Islet precursor cell (in vitro differentiated cells): ENCODE measurements at regions not wholly inside any gene's neighbourhood (a gene's known extent, or its start where the extent isn't known, plus 50 kb on each side); places are given as distances from the start of the nearest gene placed in this dataset.
A peak's percentile ranks its signal among the peaks of the same experiment; 100 is the strongest.
"Not testable (repeated sequence)": the region's sequence is repeated elsewhere in the genome, so short reads cannot be mapped to it uniquely, and the experiment has no call there.

Experiments
- DNase-seq: peaks from one replicate; pipeline ENCODE4 v3.0.0-alpha.2; 2018

- no peak for DNase-seq
Observed at GRCh38 chr6:69623357-69623756, 173.5 kb downstream of the LMBRD1 start.

DNA sequence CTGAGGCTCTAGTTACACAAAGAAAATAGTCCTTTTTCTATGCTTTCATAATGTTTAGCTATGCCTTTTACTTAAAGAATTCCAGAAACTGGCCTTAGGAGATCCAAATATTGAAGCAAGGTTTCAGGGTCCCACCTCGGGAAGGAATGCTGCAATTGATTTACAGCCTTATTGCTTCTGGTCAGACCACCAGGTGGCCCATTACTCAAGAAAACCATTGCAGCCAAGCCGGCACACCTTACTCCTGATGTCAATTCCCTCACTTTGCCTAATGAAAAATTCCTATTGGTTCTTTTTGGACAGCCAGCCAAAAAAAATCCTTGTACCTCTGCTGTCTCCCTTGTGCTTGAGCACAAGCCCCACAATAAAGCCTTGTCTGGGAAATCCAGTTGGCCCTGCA is 173.9 kb downstream of the LMBRD1 start:
- no peak for DNase-seq

DNA sequence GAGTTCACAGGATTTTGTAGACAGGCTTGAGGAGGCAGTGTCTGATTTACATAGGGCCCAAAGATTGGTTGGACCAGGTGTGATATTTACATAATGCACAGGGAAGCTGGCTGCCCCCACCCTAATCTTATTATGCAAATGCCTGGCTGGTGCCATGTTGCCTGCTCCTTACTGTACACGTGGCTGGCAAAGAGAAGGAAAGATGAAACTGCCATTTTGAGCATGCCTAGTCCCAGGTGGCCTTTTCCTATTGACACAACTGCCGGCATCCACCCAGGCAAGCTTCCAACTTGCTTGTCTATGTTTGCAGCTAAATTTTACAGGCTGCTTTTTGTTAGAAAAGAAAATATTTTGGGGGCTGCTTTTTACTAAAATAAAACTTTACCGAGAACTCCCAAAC is 174.6 kb downstream of the LMBRD1 start:
- DNase-seq = no peak

- no peak for DNase-seq
Observed at GRCh38 chr6:69617163-69617562, 179.6 kb downstream of the LMBRD1 start.

- DNase-seq = no peak
Observed at GRCh38 chr6:69609836-69610472, 186.9 kb downstream of the LMBRD1 start.

GRCh38 chr6:69601132-69601531 is 195.7 kb downstream of the LMBRD1 start:
- no peak for DNase-seq

- DNase-seq = no peak
Observed at GRCh38 chr6:69594405-69594804, 202.4 kb downstream of the LMBRD1 start.

DNA sequence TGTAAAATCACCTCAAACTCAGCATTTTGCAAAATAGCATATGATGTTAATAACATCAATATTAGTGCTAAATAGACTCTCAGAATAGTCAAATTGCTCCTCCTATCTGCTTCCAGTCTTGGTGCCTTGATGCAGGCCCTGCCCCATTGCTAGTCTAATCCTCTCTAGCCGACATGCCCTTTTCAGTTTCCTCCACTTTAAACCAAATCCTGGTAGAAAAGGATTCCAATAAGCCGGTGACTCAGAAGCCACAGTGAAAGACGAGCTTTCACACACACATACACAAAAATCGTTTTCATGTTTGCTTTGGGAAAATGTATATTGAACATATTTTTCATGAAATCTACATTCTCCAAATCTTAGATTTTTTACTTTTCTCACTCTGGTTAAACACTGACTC is 203.1 kb downstream of the LMBRD1 start:
- DNase-seq = no peak

DNA sequence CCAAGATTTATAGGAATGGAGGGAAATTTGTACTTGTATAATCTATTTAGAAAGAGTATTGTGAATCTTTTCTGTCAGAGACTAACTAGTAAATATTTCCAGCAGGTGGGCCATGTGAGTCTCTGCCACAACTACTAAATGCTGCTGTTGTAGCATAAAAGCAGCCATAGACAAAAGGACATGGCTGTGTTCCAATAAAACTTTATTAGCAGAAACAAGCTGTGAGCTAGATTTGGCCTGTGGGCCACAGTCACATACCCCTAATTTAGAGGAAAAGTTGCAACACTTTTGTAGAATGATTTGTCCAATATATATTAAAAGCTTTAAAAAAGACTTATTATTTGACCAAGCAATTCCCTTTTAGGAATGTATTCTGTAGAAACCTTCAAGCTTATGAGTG is 207.2 kb downstream of the LMBRD1 start:
- no peak for DNase-seq

- DNase-seq = peak; percentile 88
Observed at GRCh38 chr6:69584913-69585729, 211.7 kb downstream of the LMBRD1 start.

DNA sequence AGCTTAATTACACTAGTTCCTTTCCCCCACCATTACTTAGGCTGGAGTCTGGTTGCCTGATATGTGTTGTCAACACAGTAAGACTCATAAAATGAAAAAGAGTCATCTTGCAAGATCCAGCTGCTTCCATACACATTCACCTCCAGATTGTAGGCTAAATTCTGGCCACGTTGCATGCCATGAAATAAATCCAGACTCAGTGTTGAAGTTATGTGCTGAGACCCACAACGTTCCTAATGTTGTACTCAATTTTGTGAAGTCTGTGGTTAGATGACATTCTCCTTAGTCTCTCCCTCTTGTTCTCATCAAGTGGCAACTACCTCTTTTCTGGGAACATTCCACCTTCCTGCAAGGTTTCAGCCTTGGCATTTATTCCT is 212.3 kb downstream of the LMBRD1 start:
- peak; percentile 64 for DNase-seq

- DNase-seq = no peak
Observed at GRCh38 chr6:69581581-69581980, 215.2 kb downstream of the LMBRD1 start.

DNA sequence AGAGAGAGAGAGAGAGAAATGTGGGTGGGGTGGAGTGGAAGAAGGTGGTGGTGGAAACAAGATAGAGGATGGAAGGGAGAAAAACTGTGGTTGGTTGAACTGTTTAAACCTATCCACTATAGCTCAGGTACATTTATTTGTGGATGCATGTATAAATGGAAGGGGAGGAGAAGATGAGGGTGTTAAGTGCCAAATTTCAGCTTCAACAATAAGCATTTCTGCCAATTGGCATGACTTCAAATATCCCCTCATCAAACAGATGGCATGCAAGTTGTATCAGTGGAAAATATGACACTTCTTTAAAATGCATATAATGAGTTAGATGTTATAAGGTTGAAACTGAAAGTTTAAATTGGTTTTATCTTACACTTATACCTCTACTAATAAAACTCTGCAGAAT is 216.1 kb downstream of the LMBRD1 start:
- DNase-seq = no peak

- no peak for DNase-seq
Observed at GRCh38 chr6:69578361-69578890, 218.4 kb downstream of the LMBRD1 start.

DNA sequence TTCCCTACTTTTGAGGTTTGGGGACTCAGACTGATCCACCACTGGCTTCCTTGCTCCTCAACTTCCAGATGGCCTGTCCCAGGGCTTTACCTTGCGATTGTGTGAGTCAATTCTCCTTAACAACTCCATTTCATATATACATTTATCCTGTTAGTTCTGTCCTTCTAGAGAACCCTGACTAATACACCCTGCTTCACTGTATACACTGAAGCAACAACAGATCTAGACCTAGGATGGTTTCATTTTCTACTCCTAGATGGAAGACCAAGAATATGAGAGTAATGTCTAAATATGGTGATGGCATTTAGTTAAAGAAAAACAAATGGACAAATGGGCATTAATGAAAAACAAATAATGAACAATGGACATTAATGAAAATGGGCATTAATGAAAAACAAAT is 225.6 kb downstream of the LMBRD1 start:
- DNase-seq = no peak

DNA sequence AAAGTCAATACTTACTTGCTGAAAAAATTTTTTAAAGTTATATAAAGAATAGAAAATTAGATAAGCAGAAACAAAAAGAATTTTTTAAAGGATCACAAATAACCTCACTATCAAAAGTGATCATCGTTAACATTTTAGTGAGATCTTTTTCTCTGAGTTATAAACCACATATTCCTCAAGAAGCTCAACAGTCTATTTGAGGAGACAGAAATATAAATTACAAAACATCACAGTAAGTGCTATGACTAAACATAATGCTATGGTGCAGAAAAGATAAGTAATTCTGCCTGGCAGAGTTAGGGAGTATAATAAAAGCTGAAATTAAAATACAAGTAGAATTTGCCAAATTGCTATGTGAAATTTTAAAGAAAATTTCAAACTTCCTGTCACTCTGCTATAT is 226.7 kb downstream of the LMBRD1 start:
- DNase-seq = no peak

DNA sequence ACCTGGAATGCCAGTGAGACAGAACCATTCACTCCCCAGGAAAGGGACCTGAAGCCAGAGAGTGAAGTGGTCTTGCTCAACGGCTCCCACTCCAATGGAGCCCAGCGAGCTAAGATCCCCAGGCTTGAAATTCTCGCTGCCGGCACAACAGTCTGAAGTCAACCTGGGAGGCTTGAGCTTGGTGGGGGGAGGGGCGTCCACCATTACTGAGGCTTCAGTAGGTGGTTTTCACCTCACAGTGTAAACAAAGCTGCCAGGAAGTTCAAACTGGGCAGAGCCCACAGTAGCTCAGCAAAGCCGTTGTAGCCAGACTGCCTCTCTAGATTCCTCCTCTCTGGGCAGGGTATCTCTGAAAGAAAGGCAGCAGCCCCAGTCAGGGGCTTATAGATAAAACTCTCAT is 236.2 kb downstream of the LMBRD1 start:
- not testable (repeated sequence) for DNase-seq

- DNase-seq = no peak
Observed at GRCh38 chr6:69555088-69555638, 241.6 kb downstream of the LMBRD1 start.

GRCh38 chr6:69542494-69542893 is 254.3 kb downstream of the LMBRD1 start:
- DNase-seq = no peak

- DNase-seq = no peak
Observed at GRCh38 chr6:69527921-69528476, 268.8 kb downstream of the LMBRD1 start.

- peak; percentile 78 for DNase-seq
Observed at GRCh38 chr6:69515480-69515879, 281.3 kb downstream of the LMBRD1 start.

GRCh38 chr6:69494595-69494994 is 302.2 kb downstream of the LMBRD1 start:
- no peak for DNase-seq

GRCh38 chr6:69489970-69490369 is 306.8 kb downstream of the LMBRD1 start:
- no peak for DNase-seq

DNA sequence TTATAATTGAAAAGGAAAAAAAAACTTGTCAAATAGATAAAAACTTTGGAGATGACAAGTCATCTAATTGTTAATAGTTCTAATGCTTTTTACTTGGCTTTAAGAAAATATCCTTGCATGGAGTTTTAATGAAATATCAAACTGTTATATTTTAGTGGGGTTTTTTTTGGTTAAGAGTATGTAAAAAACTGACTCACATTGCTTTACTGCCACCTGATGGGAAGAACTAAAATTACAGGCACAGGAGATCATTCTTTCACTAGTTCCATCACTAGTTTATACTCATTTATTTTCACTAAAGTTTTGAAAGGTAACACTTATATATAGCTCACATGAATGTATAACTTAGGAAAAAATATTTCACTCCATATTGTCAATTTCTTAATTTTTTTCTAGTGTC is 309.1 kb downstream of the LMBRD1 start:
- DNase-seq = no peak
